Fibroblast of upper back skin (primary cell): ENCODE measurements at regions not wholly inside any gene's neighbourhood (a gene's known extent, or its start where the extent isn't known, plus 50 kb on each side); places are given as distances from the start of the nearest gene placed in this dataset.
"Not testable (repeated sequence)": the region's sequence is repeated elsewhere in the genome, so short reads cannot be mapped to it uniquely, and the experiment has no call there.

Experiments used
- DNase-seq: peaks from one replicate; pipeline ENCODE4 v3.0.0-alpha.2; 2013

GRCh38 chr2:47728551-47728950, 54.4 kb upstream of the MSH6 start:
- no peak for DNase-seq

GRCh38 chr2:47727956-47728355, 55.0 kb upstream of the MSH6 start:
- DNase-seq, result no peak

GRCh38 chr2:47726978-47727377, 56.0 kb upstream of the MSH6 start:
- DNase-seq, result not testable (repeated sequence)

- DNase-seq, result no peak
These were observed 57.1 kb upstream of the MSH6 start for GRCh38 chr2:47725808-47726207.

GRCh38 chr2:47724221-47724981, 58.5 kb upstream of the MSH6 start:
- no peak for DNase-seq

- DNase-seq, result no peak
These were observed 61.6 kb upstream of the MSH6 start for GRCh38 chr2:47721296-47721695.

- DNase-seq, result no peak
These were observed 62.4 kb upstream of the MSH6 start for GRCh38 chr2:47720559-47720958.

GRCh38 chr2:47720036-47720435, 62.9 kb upstream of the MSH6 start:
- DNase-seq, result no peak

GRCh38 chr2:47719099-47719498, 63.8 kb upstream of the MSH6 start:
- no peak for DNase-seq

- DNase-seq, result not testable (repeated sequence)
These were observed 66.6 kb upstream of the MSH6 start for GRCh38 chr2:47716307-47716706.

- no peak for DNase-seq
These were observed 67.4 kb upstream of the MSH6 start for GRCh38 chr2:47715552-47715951.

GRCh38 chr2:47708801-47709499, 74.0 kb upstream of the MSH6 start:
- no peak for DNase-seq

- DNase-seq, result no peak
These were observed 78.7 kb upstream of the MSH6 start for GRCh38 chr2:47704287-47704686.

GRCh38 chr2:47699533-47700215, 83.3 kb upstream of the MSH6 start:
- DNase-seq, result no peak

GRCh38 chr2:47698436-47698972, 84.4 kb upstream of the MSH6 start:
- DNase-seq, result peak; percentile 72

GRCh38 chr2:47697681-47698435, 85.1 kb upstream of the MSH6 start:
- not testable (repeated sequence) for DNase-seq

- DNase-seq, result no peak
These were observed 85.8 kb upstream of the MSH6 start for GRCh38 chr2:47697000-47697601.

GRCh38 chr2:47696478-47696831, 86.5 kb upstream of the MSH6 start:
- DNase-seq, result no peak

- no peak for DNase-seq
These were observed 87.0 kb upstream of the MSH6 start for GRCh38 chr2:47695800-47696477.

- not testable (repeated sequence) for DNase-seq
These were observed 88.5 kb upstream of the MSH6 start for GRCh38 chr2:47694451-47694850.

- not testable (repeated sequence) for DNase-seq
These were observed 92.1 kb upstream of the MSH6 start for GRCh38 chr2:47690706-47691325.
